Suprapubic skin (tissue), 4 donors: ENCODE measurements at regions not wholly inside any gene's neighbourhood (a gene's known extent, or its start where the extent isn't known, plus 50 kb on each side); places are given as distances from the start of the nearest gene placed in this dataset.

Source experiments
- DNase-seq, 2 donors: peaks; one replicate each; pipeline ENCODE4 v3.0.0-alpha.2; 2019; ENCODE audit warnings: low spot score in 2 of 2
- H3K27ac ChIP-seq: fragments of 200-600 bp; sonication (generic); one replicate; pipeline ENCODE4 v1.5.1; 2019
- H3K27me3 ChIP-seq: fragments of 200-600 bp; sonication (generic); one replicate; pipeline ENCODE4 v1.5.1; 2019
- H3K36me3 ChIP-seq: fragments of 200-600 bp; sonication (generic); one replicate; pipeline ENCODE4 v1.5.1; 2019
- H3K4me1 ChIP-seq: fragments of 200-600 bp; sonication (generic); one replicate; pipeline ENCODE4 v1.5.1; 2019
- H3K4me3 ChIP-seq: fragments of 200-600 bp; sonication (generic); one replicate; pipeline ENCODE4 v1.5.1; 2019; ENCODE audit warnings: mild to moderate bottlenecking
- H3K9me3 ChIP-seq: fragments of 200-600 bp; sonication (generic); one replicate; pipeline ENCODE4 v1.5.1; 2019
- CTCF ChIP-seq, 2 donors: fragments of 200-600 bp in 1 of 2; fragments of 450-650 bp in 1 of 2; sonication (generic) in 1 of 2; IDR thresholded peaks; one replicate each; pipeline ENCODE4 v1.5.1; 2016 to 2019; ENCODE audit warnings: antibody characterized with exemption in 2 of 2, mild to moderate bottlenecking in 1 of 2, moderate library complexity in 1 of 2
- EP300 ChIP-seq: sonication (generic); formaldehyde crosslinking; IDR thresholded peaks from one replicate; pipeline ENCODE4 v1.6.1; 2017; ENCODE audit warnings: antibody characterized with exemption
- POLR2A ChIP-seq, 2 donors: fragments of 450-650 bp; IDR thresholded peaks; one replicate each; pipeline ENCODE4 v1.6.1; 2017; ENCODE audit warnings: antibody characterized with exemption in 2 of 2, mild to moderate bottlenecking in 2 of 2, moderate library complexity in 2 of 2
- POLR2AphosphoS5 ChIP-seq, 3 donors: sonication (generic); formaldehyde crosslinking; IDR thresholded peaks; one replicate each; pipeline ENCODE4 v1.6.1; 2017; ENCODE audit warnings: antibody characterized with exemption in 3 of 3
- WGBS: methylation state at CpG from one replicate; pipeline ENCODE4 v1.1.5; 2018; 5-methylcytosine and 5-hydroxymethylcytosine counted together

DNA sequence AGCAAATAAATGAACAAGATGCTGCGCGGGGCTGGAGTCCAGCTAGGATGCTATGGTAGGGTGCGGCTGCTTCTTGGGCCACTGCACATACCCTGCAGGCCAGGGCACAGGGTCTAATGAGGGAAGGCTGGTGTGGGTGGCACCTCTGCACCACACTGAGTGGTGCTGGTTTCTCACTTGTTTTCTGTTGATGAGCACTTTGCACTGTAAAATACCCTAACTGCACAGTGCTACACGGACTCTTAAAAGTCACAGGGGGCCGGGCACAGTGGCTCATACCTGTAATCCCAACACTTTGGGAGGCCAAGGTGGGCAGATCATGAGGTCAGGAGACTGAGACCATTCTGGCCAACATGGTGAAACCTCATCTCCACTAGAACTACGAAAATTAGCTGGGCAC lies 52.7 kb upstream of the DMRT1 start:
- Histone ChIP-seq H3K4me1 (no peaks in the 10 kb centered on the region), H3K27me3 (no peaks in the 10 kb centered on the region), H3K4me3 (no peak overlapping the region), H3K27ac (no peak overlapping the region), H3K36me3 (no peaks in the 10 kb centered on the region), H3K9me3 (no peaks in the 10 kb centered on the region)
- TF ChIP-seq POLR2AphosphoS5 (IDR thresholded peaks at IDR 0.05): no peak
- no peak for TF ChIP-seq POLR2A (IDR thresholded peaks at IDR 0.05)
- TF ChIP-seq EP300: no peak
- TF ChIP-seq CTCF (IDR thresholded peaks at IDR 0.05): no peak
- DNase-seq: peak in 1 of 2 donors; percentile 55
- 93% methylated on average over 5 of the region's 6 CpGs for WGBS
